Natural killer cell (primary cell): ENCODE measurements at regions not wholly inside any gene's neighbourhood (a gene's known extent, or its start where the extent isn't known, plus 50 kb on each side); places are given as distances from the start of the nearest gene placed in this dataset.

Source experiments
- ATAC-seq, 3 donors: fragments of 150-1000 bp in 2 of 3; fragments of 200-7000 bp in 1 of 3; cut with Tn5 transposase; 1 replicate in 1 of 3; 2 replicates in 2 of 3; pipeline ENCODE4 v1.10.0; 2021; ENCODE audit warnings: mild to moderate bottlenecking in 2 of 3, moderate library complexity in 2 of 3
- DNase-seq, 2 donors: peaks; one replicate each; pipeline versions ENCODE4 v3.0.0 to v3.0.0-alpha.2; 2013 to 2021; ENCODE audit warnings: mixed read lengths in 1 of 2
- H3K27ac ChIP-seq: one replicate; pipeline ENCODE4 v1.5.1; 2013; ENCODE audit warnings: mild to moderate bottlenecking, low read length
- H3K27me3 ChIP-seq: one replicate; pipeline ENCODE4 v1.6.1; 2013; ENCODE audit warnings: low read length; ENCODE audit not compliant: control insufficient read depth, insufficient read depth
- H3K36me3 ChIP-seq: one replicate; pipeline ENCODE4 v1.6.1; 2013; ENCODE audit warnings: low read length; ENCODE audit not compliant: control insufficient read depth, insufficient read depth
- H3K4me1 ChIP-seq: one replicate; pipeline ENCODE4 v1.6.1; 2013; ENCODE audit warnings: low read length; ENCODE audit not compliant: control insufficient read depth, insufficient read depth
- H3K4me3 ChIP-seq: one replicate; pipeline ENCODE4 v1.5.1; 2013; ENCODE audit warnings: low read length
- H3K9me3 ChIP-seq: one replicate; pipeline ENCODE4 v1.6.1; 2013; ENCODE audit warnings: low read length; ENCODE audit not compliant: control insufficient read depth, insufficient read depth
- H3K27ac Mint-ChIP-seq, 2 donors: one replicate each; pipeline ENCODE4 v1.8.0; 2022; ENCODE audit warnings: mild to moderate bottlenecking in 2 of 2, mixed read lengths in 2 of 2, moderate library complexity in 1 of 2
- H3K27me3 Mint-ChIP-seq, 2 donors: one replicate each; pipeline ENCODE4 v1.8.0; 2022; ENCODE audit warnings: low read depth in 2 of 2, mixed read lengths in 2 of 2
- H3K36me3 Mint-ChIP-seq: one replicate; pipeline ENCODE4 v1.8.0; 2022; ENCODE audit warnings: mixed read lengths
- H3K4me1 Mint-ChIP-seq, 2 donors: one replicate each; pipeline ENCODE4 v1.8.0; 2022; ENCODE audit warnings: mixed read lengths in 2 of 2
- H3K4me3 Mint-ChIP-seq: one replicate; pipeline ENCODE4 v1.8.0; 2022; ENCODE audit warnings: mild to moderate bottlenecking, moderate library complexity, mixed read lengths
- H3K9me3 Mint-ChIP-seq, 2 donors: one replicate each; pipeline ENCODE4 v1.8.0; 2022; ENCODE audit warnings: mixed read lengths in 2 of 2
- WGBS: methylation state at CpG from one replicate; pipeline ENCODE4 v1.1.7; 2013; ENCODE audit warnings: missing lambda C conversion rate; ENCODE audit not compliant: insufficient coverage; 5-methylcytosine and 5-hydroxymethylcytosine counted together
- intact Hi-C: fragments of 100-400 bp; cut with micrococcal nuclease; formaldehyde crosslinking; loops from one replicate; pipeline ENCODE4 v1.14.2; 2022
- TF ChIP-seq, protein P1 (sequence below): fragments of 200-600 bp; IDR thresholded peaks from one replicate; pipeline ENCODE4 v1.8.0; 2022; ENCODE audit warnings: antibody characterized with exemption

DNA sequence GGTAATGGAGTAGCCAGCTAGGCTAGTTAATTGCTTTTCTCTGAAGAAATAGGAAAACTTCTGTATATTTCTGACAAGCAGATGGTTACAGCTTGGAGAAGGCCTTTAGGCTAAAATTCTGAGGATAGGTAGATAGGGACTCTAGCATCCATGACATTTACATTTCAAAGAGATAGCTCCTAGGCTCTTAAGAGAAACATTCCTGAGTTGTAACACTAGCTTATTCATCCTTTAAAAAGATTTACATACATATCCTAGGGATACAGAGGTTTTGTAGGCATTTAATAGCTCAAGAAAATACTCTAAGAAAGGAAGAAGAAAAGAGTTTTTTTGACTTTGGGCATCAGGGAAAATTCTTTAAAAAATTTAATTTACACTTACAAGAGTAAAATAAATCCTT, 130.9 kb upstream of the CCDC179 start:
- H3K4me1 Mint-ChIP-seq, result no peaks in the 10 kb centered on the region

DNA sequence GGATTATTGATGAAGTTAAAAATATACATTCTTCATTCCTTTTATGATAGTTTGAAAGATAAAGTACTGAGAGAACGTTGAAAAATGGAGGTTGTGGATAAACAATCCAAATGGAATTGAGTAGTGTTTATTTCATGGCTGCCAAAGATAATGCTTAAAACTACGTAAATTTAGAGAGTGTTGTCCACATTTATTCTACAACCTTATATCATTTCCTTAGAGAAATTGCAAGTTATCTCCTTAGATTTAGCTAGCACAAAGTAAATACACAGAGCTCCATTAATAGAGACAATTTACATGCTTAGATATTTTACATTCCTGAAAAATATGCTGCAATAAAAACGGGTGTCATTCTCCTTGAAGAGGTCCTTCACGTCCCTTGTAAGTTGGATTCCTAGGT, 146.5 kb upstream of the CCDC179 start:
- H3K27me3 Mint-ChIP-seq, result no peaks in the 10 kb centered on the region
- H3K4me1 ChIP-seq, result no peaks in the 10 kb centered on the region
- peaks cover 8% of the 10 kb centered on the region in 2 donors for H3K9me3 Mint-ChIP-seq
- no peaks in the 10 kb centered on the region for H3K4me1 Mint-ChIP-seq
- no peak for DNase-seq
- H3K27me3 ChIP-seq, result no peaks in the 10 kb centered on the region
- intact Hi-C loops, result no loop called here
- H3K27ac Mint-ChIP-seq, result no peak overlapping the region
- no peak overlapping the region for H3K4me3 Mint-ChIP-seq
- H3K36me3 Mint-ChIP-seq, result peaks cover 8% of the 10 kb centered on the region
- TF ChIP-seq, protein P1, sequence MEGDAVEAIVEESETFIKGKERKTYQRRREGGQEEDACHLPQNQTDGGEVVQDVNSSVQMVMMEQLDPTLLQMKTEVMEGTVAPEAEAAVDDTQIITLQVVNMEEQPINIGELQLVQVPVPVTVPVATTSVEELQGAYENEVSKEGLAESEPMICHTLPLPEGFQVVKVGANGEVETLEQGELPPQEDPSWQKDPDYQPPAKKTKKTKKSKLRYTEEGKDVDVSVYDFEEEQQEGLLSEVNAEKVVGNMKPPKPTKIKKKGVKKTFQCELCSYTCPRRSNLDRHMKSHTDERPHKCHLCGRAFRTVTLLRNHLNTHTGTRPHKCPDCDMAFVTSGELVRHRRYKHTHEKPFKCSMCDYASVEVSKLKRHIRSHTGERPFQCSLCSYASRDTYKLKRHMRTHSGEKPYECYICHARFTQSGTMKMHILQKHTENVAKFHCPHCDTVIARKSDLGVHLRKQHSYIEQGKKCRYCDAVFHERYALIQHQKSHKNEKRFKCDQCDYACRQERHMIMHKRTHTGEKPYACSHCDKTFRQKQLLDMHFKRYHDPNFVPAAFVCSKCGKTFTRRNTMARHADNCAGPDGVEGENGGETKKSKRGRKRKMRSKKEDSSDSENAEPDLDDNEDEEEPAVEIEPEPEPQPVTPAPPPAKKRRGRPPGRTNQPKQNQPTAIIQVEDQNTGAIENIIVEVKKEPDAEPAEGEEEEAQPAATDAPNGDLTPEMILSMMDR, result no peak
- H3K4me3 ChIP-seq, result no peak overlapping the region
- H3K27ac ChIP-seq, result no peak overlapping the region
- WGBS, result 100% methylated on average over 1 of the region's 4 CpGs
- peaks cover 8% of the 10 kb centered on the region for H3K9me3 ChIP-seq
- no peak for ATAC-seq
- no peaks in the 10 kb centered on the region for H3K36me3 ChIP-seq

More for the DNA sequence above, 130.9 kb upstream of the CCDC179 start:
- ATAC-seq (no peak), DNase-seq (no peak)
- peaks cover 6% of the 10 kb centered on the region for H3K36me3 Mint-ChIP-seq
- Histone ChIP-seq H3K4me1 (no peaks in the 10 kb centered on the region), H3K4me3 (no peak overlapping the region), H3K9me3 (peaks cover 11% of the 10 kb centered on the region), H3K36me3 (no peaks in the 10 kb centered on the region), H3K27me3 (no peaks in the 10 kb centered on the region), H3K27ac (no peak overlapping the region)
- peaks cover 4 to 18% of the 10 kb centered on the region in 2 donors for H3K9me3 Mint-ChIP-seq
- H3K4me3 Mint-ChIP-seq, result no peak overlapping the region
- H3K27ac Mint-ChIP-seq, result no peak overlapping the region
- H3K27me3 Mint-ChIP-seq, result no peaks in the 10 kb centered on the region
- TF ChIP-seq, protein P1, result no peak
- intact Hi-C loops, result no loop called here

- intact Hi-C loops, result no loop called here
- TF ChIP-seq, protein P1, result no peak
- Histone ChIP-seq H3K9me3 (no peaks in the 10 kb centered on the region), H3K4me1 (no peaks in the 10 kb centered on the region), H3K36me3 (no peaks in the 10 kb centered on the region), H3K4me3 (no peak overlapping the region), H3K27me3 (no peaks in the 10 kb centered on the region), H3K27ac (no peak overlapping the region)
- no peak overlapping the region for H3K27ac Mint-ChIP-seq
- no peak for DNase-seq
- no peaks in the 10 kb centered on the region for H3K4me1 Mint-ChIP-seq
- no peak overlapping the region for H3K4me3 Mint-ChIP-seq
- H3K27me3 Mint-ChIP-seq, result no peaks in the 10 kb centered on the region
- peaks cover 3% of the 10 kb centered on the region in 2 donors for H3K9me3 Mint-ChIP-seq
- ATAC-seq, result no peak
- no peaks in the 10 kb centered on the region for H3K36me3 Mint-ChIP-seq
These were observed 150.6 kb upstream of the CCDC179 start for GRCh38 chr11:23010790-23011335.

GRCh38 chr11:23012930-23013329, 152.7 kb upstream of the CCDC179 start:
- Mint-ChIP-seq H3K9me3 (peaks cover 3% of the 10 kb centered on the region in 2 donors), H3K4me3 (no peak overlapping the region), H3K4me1 (no peaks in the 10 kb centered on the region), H3K27ac (no peak overlapping the region), H3K27me3 (no peaks in the 10 kb centered on the region), H3K36me3 (no peaks in the 10 kb centered on the region)
- DNase-seq (no peak), ATAC-seq (no peak)
- intact Hi-C loops, result no loop called here
- Histone ChIP-seq H3K9me3 (no peaks in the 10 kb centered on the region), H3K36me3 (no peaks in the 10 kb centered on the region), H3K4me1 (no peaks in the 10 kb centered on the region), H3K27me3 (no peaks in the 10 kb centered on the region), H3K27ac (no peak overlapping the region), H3K4me3 (no peak overlapping the region)
- WGBS, result no CpG with 5 or more reads among the region's 2 CpGs
- TF ChIP-seq, protein P1, result no peak
